OCI-LY7 (cell line): ENCODE measurements at regions not wholly inside any gene's neighbourhood (a gene's known extent, or its start where the extent isn't known, plus 50 kb on each side); places are given as distances from the start of the nearest gene placed in this dataset.
"Not testable (repeated sequence)": the region's sequence is repeated elsewhere in the genome, so short reads cannot be mapped to it uniquely, and the experiment has no call there.

Source experiments
- EZH2phosphoT487 ChIP-seq: fragments of 200-600 bp; sonication (generic); IDR thresholded peaks from 2 replicates; pipeline ENCODE4 v1.6.1; 2018; ENCODE audit warnings: low read depth, borderline replicate concordance, mild to moderate bottlenecking, mixed run types, antibody characterized with exemption, low read length, moderate library complexity, mixed read lengths
- TF ChIP-seq, protein P1 (sequence below): fragments of 200-600 bp; sonication (generic); conservative IDR thresholded peaks from 2 replicates; pipeline ENCODE4 v1.5.1; 2014; ENCODE audit warnings: mild to moderate bottlenecking, antibody characterized with exemption, low read length, moderate library complexity, mixed read lengths

DNA sequence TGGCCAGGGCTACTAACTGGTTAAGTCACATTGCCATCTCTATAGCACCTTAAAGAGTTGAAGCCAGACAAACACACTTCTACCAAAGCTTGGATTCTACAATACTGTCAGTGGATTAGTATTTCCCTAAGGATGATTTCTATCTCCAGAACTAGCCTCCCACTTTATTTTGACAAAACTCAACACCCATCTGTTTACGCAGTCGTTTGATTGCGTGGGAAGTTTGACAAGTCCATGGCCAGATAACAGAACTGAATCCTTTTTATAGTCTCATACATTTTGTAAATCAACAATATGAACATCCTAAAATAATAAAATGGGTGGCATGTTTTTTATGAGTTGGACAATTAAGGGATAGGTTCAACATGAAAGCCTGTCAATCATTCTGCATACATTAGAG lies 212.7 kb downstream of the ALG10B start:
- TF ChIP-seq, protein P1, sequence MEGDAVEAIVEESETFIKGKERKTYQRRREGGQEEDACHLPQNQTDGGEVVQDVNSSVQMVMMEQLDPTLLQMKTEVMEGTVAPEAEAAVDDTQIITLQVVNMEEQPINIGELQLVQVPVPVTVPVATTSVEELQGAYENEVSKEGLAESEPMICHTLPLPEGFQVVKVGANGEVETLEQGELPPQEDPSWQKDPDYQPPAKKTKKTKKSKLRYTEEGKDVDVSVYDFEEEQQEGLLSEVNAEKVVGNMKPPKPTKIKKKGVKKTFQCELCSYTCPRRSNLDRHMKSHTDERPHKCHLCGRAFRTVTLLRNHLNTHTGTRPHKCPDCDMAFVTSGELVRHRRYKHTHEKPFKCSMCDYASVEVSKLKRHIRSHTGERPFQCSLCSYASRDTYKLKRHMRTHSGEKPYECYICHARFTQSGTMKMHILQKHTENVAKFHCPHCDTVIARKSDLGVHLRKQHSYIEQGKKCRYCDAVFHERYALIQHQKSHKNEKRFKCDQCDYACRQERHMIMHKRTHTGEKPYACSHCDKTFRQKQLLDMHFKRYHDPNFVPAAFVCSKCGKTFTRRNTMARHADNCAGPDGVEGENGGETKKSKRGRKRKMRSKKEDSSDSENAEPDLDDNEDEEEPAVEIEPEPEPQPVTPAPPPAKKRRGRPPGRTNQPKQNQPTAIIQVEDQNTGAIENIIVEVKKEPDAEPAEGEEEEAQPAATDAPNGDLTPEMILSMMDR: not testable (repeated sequence)
- not testable (repeated sequence) for TF ChIP-seq EZH2phosphoT487
